ENCODE measurements at regions not wholly inside any gene's neighbourhood (a gene's known extent, or its start where the extent isn't known, plus 50 kb on each side); places are given as distances from the start of the nearest gene placed in this dataset.
"Not testable (repeated sequence)": the region's sequence is repeated elsewhere in the genome, so short reads cannot be mapped to it uniquely, and the experiment has no call there.

DNA sequence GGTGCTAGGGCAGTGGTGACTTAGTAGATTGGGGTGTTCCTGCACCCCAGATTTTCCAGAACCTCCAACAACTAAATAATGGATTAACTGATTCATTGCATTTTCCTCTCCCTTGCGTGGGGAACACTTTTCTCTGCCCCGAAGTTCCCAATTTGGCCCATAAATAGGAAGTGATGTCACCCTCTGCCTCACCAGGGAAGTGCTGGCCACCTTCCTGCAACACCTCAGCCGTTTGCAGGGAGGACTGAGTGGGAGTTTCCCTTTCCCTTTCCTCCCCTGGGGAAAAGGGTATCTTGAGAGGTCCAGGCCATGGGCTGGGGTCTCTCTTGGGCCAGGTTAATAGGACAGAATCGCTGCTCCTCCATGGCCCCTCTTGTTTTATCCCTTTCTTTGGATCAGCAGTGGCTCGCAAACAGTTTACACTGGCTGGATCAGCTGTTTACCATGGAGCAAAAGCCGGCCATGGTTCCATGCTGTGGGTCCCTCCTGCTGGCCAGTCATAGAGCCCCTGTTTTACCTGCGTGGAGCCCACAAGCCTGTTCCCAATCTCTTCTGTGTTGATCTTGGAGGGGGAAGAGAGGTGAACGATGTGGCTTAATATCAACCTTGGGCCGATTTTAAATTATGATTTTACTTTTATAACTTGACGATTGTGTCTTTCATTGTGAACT, 91.6 kb upstream of the VRK1 start:
- no peak overlapping the region for H3K4me3 Mint-ChIP-seq
- intact Hi-C loops (cut with micrococcal nuclease), result no loop called here
- no peak overlapping the region for H3K27ac Mint-ChIP-seq
- no peaks in the 10 kb centered on the region for H3K4me1 Mint-ChIP-seq (ENCODE audit: low read depth)
- ChIA-PET POLR2A (no interaction called here), CTCF (no interaction called here)
- DNase-seq (no peak), ATAC-seq (no peak)
- no peaks in the 10 kb centered on the region for H3K9me3 Mint-ChIP-seq
- TF ChIP-seq, protein P1, sequence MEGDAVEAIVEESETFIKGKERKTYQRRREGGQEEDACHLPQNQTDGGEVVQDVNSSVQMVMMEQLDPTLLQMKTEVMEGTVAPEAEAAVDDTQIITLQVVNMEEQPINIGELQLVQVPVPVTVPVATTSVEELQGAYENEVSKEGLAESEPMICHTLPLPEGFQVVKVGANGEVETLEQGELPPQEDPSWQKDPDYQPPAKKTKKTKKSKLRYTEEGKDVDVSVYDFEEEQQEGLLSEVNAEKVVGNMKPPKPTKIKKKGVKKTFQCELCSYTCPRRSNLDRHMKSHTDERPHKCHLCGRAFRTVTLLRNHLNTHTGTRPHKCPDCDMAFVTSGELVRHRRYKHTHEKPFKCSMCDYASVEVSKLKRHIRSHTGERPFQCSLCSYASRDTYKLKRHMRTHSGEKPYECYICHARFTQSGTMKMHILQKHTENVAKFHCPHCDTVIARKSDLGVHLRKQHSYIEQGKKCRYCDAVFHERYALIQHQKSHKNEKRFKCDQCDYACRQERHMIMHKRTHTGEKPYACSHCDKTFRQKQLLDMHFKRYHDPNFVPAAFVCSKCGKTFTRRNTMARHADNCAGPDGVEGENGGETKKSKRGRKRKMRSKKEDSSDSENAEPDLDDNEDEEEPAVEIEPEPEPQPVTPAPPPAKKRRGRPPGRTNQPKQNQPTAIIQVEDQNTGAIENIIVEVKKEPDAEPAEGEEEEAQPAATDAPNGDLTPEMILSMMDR (IDR thresholded peaks at IDR 0.05), result no peak
- H3K27me3 Mint-ChIP-seq, result peaks cover 15% of the 10 kb centered on the region
- no peaks in the 10 kb centered on the region for H3K36me3 Mint-ChIP-seq (ENCODE audit: low read depth)

DNA sequence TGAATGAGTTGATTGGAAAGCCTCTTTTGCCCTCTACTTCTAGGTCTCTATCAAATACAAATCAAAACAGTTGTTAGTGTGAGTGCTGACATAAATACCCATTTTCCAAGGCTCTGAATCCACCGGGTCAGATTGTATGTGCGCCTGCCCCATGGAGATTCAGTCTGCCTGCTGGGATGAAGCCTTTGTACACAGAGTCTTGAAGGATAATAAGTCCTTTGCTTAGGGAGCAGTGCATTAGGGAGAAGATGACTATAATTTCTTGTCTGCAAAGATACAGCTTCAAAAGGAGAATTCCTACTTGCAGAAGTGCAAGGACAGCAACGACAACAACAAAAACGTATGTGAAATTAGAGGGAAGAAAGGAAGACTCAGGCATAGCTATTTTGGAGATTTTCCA, 90.3 kb upstream of the VRK1 start:
- POLR2A ChIA-PET, result no interaction called here
- no peak for DNase-seq
- intact Hi-C loops (cut with micrococcal nuclease), result no loop called here

DNA sequence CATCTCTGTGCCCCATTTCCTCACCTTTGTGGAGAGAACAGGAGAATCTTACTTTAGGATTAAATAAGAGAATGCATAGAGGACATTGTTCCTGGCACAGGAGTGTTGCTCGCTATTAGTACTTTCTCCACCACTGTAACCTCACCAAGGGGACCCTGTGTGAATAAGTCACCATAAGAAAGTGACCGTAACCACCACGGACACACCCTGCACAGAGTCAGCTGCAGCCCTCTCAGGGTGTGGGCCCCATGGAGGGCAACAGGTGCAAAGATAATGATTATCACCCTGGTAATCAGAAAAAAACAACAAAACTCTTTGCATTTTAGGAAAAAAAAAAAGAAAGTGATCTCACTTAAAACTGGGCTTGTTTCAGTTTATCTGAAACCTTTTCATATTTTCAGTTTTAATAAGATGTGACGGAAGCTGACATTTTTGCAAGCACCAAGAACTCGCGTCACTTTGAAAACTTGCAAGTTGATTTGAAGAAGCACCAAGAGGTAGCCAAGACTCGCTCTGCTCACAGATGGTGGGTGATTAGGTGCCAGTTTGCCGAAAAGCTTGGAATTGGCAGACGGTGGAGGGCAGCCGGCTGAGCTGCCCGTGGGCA, 87.0 kb upstream of the VRK1 start:
- TF ChIP-seq, protein P1 (IDR thresholded peaks at IDR 0.05), result no peak

More for the DNA sequence above, 90.3 kb upstream of the VRK1 start:
- Mint-ChIP-seq H3K27ac (no peak overlapping the region), H3K4me1 (ENCODE audit: low read depth) (no peaks in the 10 kb centered on the region), H3K9me3 (no peaks in the 10 kb centered on the region), H3K4me3 (no peak overlapping the region), H3K27me3 (peaks cover 15% of the 10 kb centered on the region), H3K36me3 (ENCODE audit: low read depth) (no peaks in the 10 kb centered on the region)
- ATAC-seq, result no peak
- CTCF ChIA-PET, result no interaction called here
- TF ChIP-seq, protein P1 (IDR thresholded peaks at IDR 0.05), result no peak

DNA sequence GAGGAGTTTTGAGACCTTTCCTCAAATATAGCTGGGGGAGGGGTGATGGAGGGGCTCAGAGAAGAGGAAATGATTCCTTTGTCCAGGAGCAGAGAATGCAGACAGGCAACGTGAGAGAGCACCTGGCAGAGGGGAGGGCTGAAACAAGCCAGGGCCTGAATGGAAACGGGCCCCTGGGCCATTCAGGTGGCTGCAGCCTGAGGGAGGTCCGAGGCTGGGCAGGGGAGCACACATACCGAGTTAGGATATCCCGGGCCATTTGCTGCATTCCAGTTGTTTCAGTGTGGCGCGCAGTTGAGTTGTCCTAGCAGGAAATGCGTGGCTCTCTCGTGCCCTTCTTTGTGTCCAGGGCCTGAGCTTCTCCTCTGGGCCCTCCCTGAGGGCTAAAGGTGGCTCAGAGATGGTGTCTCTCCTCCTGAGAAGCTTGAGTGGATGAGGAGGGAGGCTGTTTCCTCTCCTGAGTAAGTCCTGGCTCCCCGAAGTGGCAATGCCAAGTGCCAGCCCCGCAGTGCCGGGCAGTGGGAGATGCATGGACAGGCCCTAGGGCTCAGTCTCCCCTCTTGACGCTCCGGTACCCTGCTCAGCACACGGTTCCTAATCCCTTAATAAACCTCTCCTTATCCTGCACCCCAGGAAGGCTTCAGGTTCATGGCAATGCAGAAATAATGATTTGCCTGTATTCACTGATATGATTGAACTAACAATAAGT, 85.5 kb upstream of the VRK1 start:
- Mint-ChIP-seq H3K27ac (no peak overlapping the region), H3K4me3 (no peak overlapping the region), H3K27me3 (peaks cover 14% of the 10 kb centered on the region), H3K36me3 (ENCODE audit: low read depth) (no peaks in the 10 kb centered on the region), H3K4me1 (ENCODE audit: low read depth) (no peaks in the 10 kb centered on the region), H3K9me3 (no peaks in the 10 kb centered on the region)
- ChIA-PET POLR2A (no interaction called here), CTCF (no interaction called here)
- TF ChIP-seq, protein P1 (IDR thresholded peaks at IDR 0.05), result no peak
- intact Hi-C loops (cut with micrococcal nuclease), result no loop called here
- DNase-seq (no peak), ATAC-seq (no peak)

More for the DNA sequence above, 87.0 kb upstream of the VRK1 start:
- ChIA-PET POLR2A (no interaction called here), CTCF (no interaction called here)
- intact Hi-C loops (cut with micrococcal nuclease), result no loop called here
- DNase-seq, result no peak
- no peaks in the 10 kb centered on the region for H3K9me3 Mint-ChIP-seq
- no peaks in the 10 kb centered on the region for H3K36me3 Mint-ChIP-seq (ENCODE audit: low read depth)
- H3K4me1 Mint-ChIP-seq (ENCODE audit: low read depth), result no peaks in the 10 kb centered on the region
- ATAC-seq, result no peak
- H3K4me3 Mint-ChIP-seq, result no peak overlapping the region
- H3K27me3 Mint-ChIP-seq, result peaks cover 14% of the 10 kb centered on the region
- no peak overlapping the region for H3K27ac Mint-ChIP-seq

DNA sequence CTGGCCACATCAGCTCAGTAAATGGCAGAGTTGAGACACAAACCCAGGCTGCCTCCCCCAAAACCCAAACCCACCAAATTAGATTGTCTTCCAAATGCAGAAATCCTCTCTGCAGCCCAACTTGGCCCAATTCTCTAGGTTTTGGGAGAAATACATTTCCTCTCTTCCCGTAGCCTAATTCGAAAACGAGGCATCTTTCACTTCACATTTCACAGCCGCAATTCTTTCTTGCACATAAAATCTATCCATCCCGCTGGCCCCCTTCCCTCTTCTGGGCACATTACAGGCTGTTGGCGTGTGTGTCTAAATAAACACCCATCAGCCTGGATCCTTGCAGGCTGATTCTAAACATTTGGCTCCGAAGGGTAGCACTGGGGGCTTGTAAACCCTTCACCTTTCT, 83.8 kb upstream of the VRK1 start:
- DNase-seq, result no peak
- peaks cover 14% of the 10 kb centered on the region for H3K27me3 Mint-ChIP-seq
- no peak overlapping the region for H3K27ac Mint-ChIP-seq
- intact Hi-C loops (cut with micrococcal nuclease), result no loop called here
- ATAC-seq, result no peak
- H3K4me3 Mint-ChIP-seq, result no peak overlapping the region
- ChIA-PET CTCF (no interaction called here), POLR2A (no interaction called here)
- H3K9me3 Mint-ChIP-seq, result no peaks in the 10 kb centered on the region
- no peaks in the 10 kb centered on the region for H3K36me3 Mint-ChIP-seq (ENCODE audit: low read depth)
- TF ChIP-seq, protein P1 (IDR thresholded peaks at IDR 0.05), result no peak
- no peaks in the 10 kb centered on the region for H3K4me1 Mint-ChIP-seq (ENCODE audit: low read depth)

DNA sequence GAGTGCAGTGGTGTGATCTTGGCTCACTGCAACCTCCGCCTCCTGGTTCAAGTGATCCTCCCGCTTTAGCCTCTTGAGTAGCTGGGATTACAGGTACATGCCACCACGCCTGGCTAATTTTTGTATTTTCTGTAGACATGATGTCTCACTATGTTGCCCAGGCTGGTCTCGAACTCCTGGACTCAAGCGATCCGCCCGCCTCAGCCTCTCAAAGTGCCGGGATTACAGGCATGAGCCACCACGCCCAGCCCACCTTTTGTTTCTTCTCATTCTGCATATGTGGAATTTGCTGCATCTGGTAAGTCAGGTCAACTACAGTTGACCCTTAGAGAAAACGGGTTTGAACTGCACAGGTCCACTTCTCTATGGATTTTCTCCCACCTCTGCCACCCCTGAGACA, 82.6 kb upstream of the VRK1 start:
- peaks cover 14% of the 10 kb centered on the region for H3K27me3 Mint-ChIP-seq
- ATAC-seq; H3K4me1 Mint-ChIP-seq (ENCODE audit: low read depth); H3K27ac Mint-ChIP-seq; H3K36me3 Mint-ChIP-seq (ENCODE audit: low read depth); DNase-seq; H3K9me3 Mint-ChIP-seq; H3K4me3 Mint-ChIP-seq; intact Hi-C loops (cut with micrococcal nuclease); CTCF ChIA-PET; POLR2A ChIA-PET: not testable (repeated sequence)

Data from activated CD8-positive, alpha-beta T cell treated with anti-CD3 and anti-CD28 coated beads for 36 hours (primary cell).